ENCODE measurements at regions not wholly inside any gene's neighbourhood (a gene's known extent, or its start where the extent isn't known, plus 50 kb on each side); places are given as distances from the start of the nearest gene placed in this dataset.
"Not testable (repeated sequence)": the region's sequence is repeated elsewhere in the genome, so short reads cannot be mapped to it uniquely, and the experiment has no call there.

GRCh38 chr3:106473576-106474475 is 605.0 kb upstream of the CBLB start:
- DNase-seq (ENCODE audit: low spot score in 2 of 2) (no peak), FAIRE-seq (no peak)

GRCh38 chr3:106482451-106482850 is 613.6 kb upstream of the CBLB start:
- FAIRE-seq (no peak), DNase-seq (ENCODE audit: low spot score in 2 of 2) (no peak)

- FAIRE-seq (no peak), DNase-seq (ENCODE audit: low spot score in 2 of 2) (no peak)
Measured at GRCh38 chr3:106485217-106485616, 616.4 kb upstream of the CBLB start.

GRCh38 chr3:106485802-106486201 is 617.0 kb upstream of the CBLB start:
- DNase-seq (ENCODE audit: low spot score in 2 of 2) (no peak), FAIRE-seq (no peak)

GRCh38 chr3:106486945-106487639 is 618.3 kb upstream of the CBLB start:
- FAIRE-seq; DNase-seq (ENCODE audit: low spot score in 2 of 2): not testable (repeated sequence)

GRCh38 chr3:106488331-106488730 is 619.5 kb upstream of the CBLB start:
- DNase-seq (ENCODE audit: low spot score in 2 of 2) = no peak
- no peak for FAIRE-seq

GRCh38 chr3:106491796-106492195 is 623.0 kb upstream of the CBLB start:
- FAIRE-seq (no peak), DNase-seq (ENCODE audit: low spot score in 2 of 2) (no peak)

- no peak for FAIRE-seq
- no peak for DNase-seq (ENCODE audit: low spot score in 2 of 2)
Measured at GRCh38 chr3:106508331-106508893, 639.6 kb upstream of the CBLB start.

- FAIRE-seq (no peak), DNase-seq (ENCODE audit: low spot score in 2 of 2) (no peak)
Measured at GRCh38 chr3:106510206-106510605, 641.4 kb upstream of the CBLB start.

- no peak for DNase-seq (ENCODE audit: low spot score in 2 of 2)
- no peak for FAIRE-seq
Measured at GRCh38 chr3:106512846-106513245, 644.0 kb upstream of the CBLB start.

GRCh38 chr3:106514431-106514830 is 645.6 kb upstream of the CBLB start:
- FAIRE-seq = no peak
- no peak for DNase-seq (ENCODE audit: low spot score in 2 of 2)

- DNase-seq (ENCODE audit: low spot score in 2 of 2) (no peak), FAIRE-seq (no peak)
Measured at GRCh38 chr3:106518516-106518915, 649.7 kb upstream of the CBLB start.

- DNase-seq (ENCODE audit: low spot score in 2 of 2) (no peak), FAIRE-seq (peak; percentile 89)
Measured at GRCh38 chr3:106522397-106522796, 653.6 kb upstream of the CBLB start.

- FAIRE-seq (no peak), DNase-seq (ENCODE audit: low spot score in 2 of 2) (no peak)
Measured at GRCh38 chr3:106528932-106529331, 660.1 kb upstream of the CBLB start.

- no peak for FAIRE-seq
Measured at GRCh38 chr3:106529738-106530137, 660.9 kb upstream of the CBLB start.

GRCh38 chr3:106530367-106530766 is 661.6 kb upstream of the CBLB start:
- FAIRE-seq (no peak), DNase-seq (ENCODE audit: low spot score in 2 of 2) (no peak)

More at GRCh38 chr3:106529738-106530137, 660.9 kb upstream of the CBLB start:
- DNase-seq (ENCODE audit: low spot score in 2 of 2) = no peak

GRCh38 chr3:106531771-106532329 is 663.0 kb upstream of the CBLB start:
- FAIRE-seq; DNase-seq (ENCODE audit: low spot score in 2 of 2): not testable (repeated sequence)

- FAIRE-seq (no peak), DNase-seq (ENCODE audit: low spot score in 2 of 2) (no peak)
Measured at GRCh38 chr3:106533093-106533787, 664.4 kb upstream of the CBLB start.

- DNase-seq (ENCODE audit: low spot score in 2 of 2) (no peak), FAIRE-seq (no peak)
Measured at GRCh38 chr3:106533788-106534160, 665.0 kb upstream of the CBLB start.

- no peak for DNase-seq (ENCODE audit: low spot score in 2 of 2)
- FAIRE-seq = no peak
Measured at GRCh38 chr3:106534206-106534605, 665.4 kb upstream of the CBLB start.

Data from frontal cortex (tissue), 3 donors.